ENCODE measurements at regions not wholly inside any gene's neighbourhood (a gene's known extent, or its start where the extent isn't known, plus 50 kb on each side); places are given as distances from the start of the nearest gene placed in this dataset.

DNA sequence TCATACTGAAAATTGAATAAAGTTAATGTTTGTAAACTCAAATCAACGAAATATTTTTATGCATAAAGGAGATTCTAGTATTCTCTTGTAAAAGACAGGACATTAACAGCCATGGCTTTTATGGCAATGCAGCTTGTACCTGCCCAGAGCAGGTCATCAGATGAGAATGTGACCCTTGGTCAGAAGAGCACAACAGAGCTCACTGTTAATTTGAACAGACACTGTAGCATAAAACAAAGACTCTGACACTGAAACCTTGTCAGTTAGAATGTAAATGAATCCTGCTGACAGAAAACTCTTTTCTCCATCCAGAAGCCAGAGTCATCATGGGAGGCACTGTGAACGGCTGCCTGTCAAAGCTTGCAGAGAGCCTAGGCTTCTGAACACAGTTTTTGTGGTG, 410.6 kb downstream of the RAP2B start (continued):
- TF ChIP-seq SMAD4 (CRISPR knock-in tag; IDR thresholded peaks at IDR 0.05), result no peak

DNA sequence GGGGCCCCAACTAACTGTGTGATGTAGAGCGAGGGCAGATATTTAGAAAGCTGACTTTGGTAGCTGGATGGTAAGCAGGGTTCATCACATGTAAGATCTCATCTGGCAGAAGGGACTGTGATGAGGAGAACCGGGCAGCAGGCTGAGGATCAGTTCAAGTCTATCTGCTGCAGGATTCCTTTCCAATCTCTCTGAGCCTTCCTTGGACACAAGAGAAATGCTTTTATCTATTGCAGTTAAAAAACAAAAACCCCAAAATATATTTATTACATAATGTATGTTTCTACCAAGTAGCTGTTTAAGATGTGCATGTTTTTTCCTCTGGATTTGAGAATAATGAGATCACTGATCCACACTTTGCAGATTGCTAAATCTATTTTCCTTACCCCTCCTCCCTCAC, 411.5 kb downstream of the RAP2B start:
- TF ChIP-seq TP53 (CRISPR knock-in tag; IDR thresholded peaks at IDR 0.05), result no peak
- TF ChIP-seq NR3C1 (CRISPR knock-in tag; conservative IDR thresholded peaks at IDR 0.05; ENCODE audit: low read depth), result no peak
- no peak for TF ChIP-seq TEAD1 (CRISPR knock-in tag; IDR thresholded peaks at IDR 0.05)
- TF ChIP-seq RORB (CRISPR knock-in tag; IDR thresholded peaks at IDR 0.05), result no peak
- TF ChIP-seq, protein P1, sequence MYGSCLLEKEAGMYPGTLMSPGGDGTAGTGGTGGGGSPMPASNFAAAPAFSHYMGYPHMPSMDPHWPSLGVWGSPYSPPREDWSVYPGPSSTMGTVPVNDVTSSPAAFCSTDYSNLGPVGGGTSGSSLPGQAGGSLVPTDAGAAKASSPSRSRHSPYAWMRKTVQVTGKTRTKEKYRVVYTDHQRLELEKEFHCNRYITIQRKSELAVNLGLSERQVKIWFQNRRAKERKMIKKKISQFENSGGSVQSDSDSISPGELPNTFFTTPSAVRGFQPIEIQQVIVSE (CRISPR knock-in tag; IDR thresholded peaks at IDR 0.05; ENCODE audit: borderline replicate concordance), result no peak
- TF ChIP-seq RELA (CRISPR knock-in tag; IDR thresholded peaks at IDR 0.05; ENCODE audit: borderline replicate concordance), result no peak
- no peak for TF ChIP-seq NFE2L1 (CRISPR knock-in tag; IDR thresholded peaks at IDR 0.05)
- no peak for TF ChIP-seq ESRRA (CRISPR knock-in tag; IDR thresholded peaks at IDR 0.05; ENCODE audit: borderline replicate concordance)
- no peak for TF ChIP-seq NFYB (CRISPR knock-in tag; conservative IDR thresholded peaks at IDR 0.05; ENCODE audit: low read depth)
- no peak for TF ChIP-seq NR1H2 (CRISPR knock-in tag; IDR thresholded peaks at IDR 0.05)
- TF ChIP-seq ZNF671 (CRISPR knock-in tag; IDR thresholded peaks at IDR 0.05), result no peak
- no peak for TF ChIP-seq CREM (CRISPR knock-in tag; IDR thresholded peaks at IDR 0.05)
- TF ChIP-seq, protein P2, sequence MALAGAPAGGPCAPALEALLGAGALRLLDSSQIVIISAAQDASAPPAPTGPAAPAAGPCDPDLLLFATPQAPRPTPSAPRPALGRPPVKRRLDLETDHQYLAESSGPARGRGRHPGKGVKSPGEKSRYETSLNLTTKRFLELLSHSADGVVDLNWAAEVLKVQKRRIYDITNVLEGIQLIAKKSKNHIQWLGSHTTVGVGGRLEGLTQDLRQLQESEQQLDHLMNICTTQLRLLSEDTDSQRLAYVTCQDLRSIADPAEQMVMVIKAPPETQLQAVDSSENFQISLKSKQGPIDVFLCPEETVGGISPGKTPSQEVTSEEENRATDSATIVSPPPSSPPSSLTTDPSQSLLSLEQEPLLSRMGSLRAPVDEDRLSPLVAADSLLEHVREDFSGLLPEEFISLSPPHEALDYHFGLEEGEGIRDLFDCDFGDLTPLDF (CRISPR knock-in tag; IDR thresholded peaks at IDR 0.05), result no peak
- no peak for TF ChIP-seq GRHL2 (CRISPR knock-in tag; IDR thresholded peaks at IDR 0.05; ENCODE audit: insufficient replicate concordance, severe bottlenecking)
- TF ChIP-seq ZNF512 (CRISPR knock-in tag; IDR thresholded peaks at IDR 0.05; ENCODE audit: borderline replicate concordance), result no peak
- no peak for TF ChIP-seq AR (CRISPR knock-in tag; IDR thresholded peaks at IDR 0.05)
- TF ChIP-seq CTCF (IDR thresholded peaks at IDR 0.05), result no peak
- no peak for TF ChIP-seq USF2 (CRISPR knock-in tag; IDR thresholded peaks at IDR 0.05)
- peaks cover 6% of the 10 kb centered on the region; the same call in 1 of the 2 replicates for H3K4me1 Mint-ChIP-seq
- H3K27me3 Mint-ChIP-seq (ENCODE audit: low read depth), result no peaks in the 10 kb centered on the region
- H3K27ac Mint-ChIP-seq, result no peak overlapping the region
- POLR2A ChIA-PET, result no interaction called here
- CTCF ChIA-PET, result no interaction called here
- peaks cover 20% of the 10 kb centered on the region for H3K9me3 Mint-ChIP-seq
- ATAC-seq, result no peak
- H3K4me3 Mint-ChIP-seq, result no peak overlapping the region
- no peak for DNase-seq (ENCODE audit: low spot score)
- no peaks in the 10 kb centered on the region; the same call in 1 of the 2 replicates for H3K36me3 Mint-ChIP-seq

Data from WTC11 (cell line).